NCI-H2107 (cell line): ENCODE measurements at regions not wholly inside any gene's neighbourhood (a gene's known extent, or its start where the extent isn't known, plus 50 kb on each side); places are given as distances from the start of the nearest gene placed in this dataset.

Experiments used
- DNase-seq: peaks from one replicate; lab custom pipeline; 2025; lab: John Stamatoyannopoulos, UW

DNA sequence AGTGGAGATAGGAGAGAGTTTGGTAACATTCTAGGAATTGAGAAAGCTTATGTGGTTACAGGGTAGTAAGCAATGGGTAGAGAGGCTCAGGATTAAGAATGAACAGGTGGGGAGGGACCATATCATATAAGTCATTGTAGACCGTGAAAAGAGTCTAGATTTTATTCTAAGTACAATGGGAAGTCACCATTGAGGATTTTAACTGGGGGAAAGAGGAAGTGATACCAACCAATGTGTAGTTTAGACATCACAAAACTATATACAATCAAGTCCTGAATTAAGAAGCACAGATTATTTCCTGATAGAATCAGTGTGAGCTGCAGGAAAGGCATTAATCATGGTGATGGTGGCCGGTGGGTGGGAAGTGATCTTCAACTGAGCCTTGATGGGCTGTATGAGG lies 178.3 kb upstream of the ZIC3 start:
- DNase-seq: no peak

DNA sequence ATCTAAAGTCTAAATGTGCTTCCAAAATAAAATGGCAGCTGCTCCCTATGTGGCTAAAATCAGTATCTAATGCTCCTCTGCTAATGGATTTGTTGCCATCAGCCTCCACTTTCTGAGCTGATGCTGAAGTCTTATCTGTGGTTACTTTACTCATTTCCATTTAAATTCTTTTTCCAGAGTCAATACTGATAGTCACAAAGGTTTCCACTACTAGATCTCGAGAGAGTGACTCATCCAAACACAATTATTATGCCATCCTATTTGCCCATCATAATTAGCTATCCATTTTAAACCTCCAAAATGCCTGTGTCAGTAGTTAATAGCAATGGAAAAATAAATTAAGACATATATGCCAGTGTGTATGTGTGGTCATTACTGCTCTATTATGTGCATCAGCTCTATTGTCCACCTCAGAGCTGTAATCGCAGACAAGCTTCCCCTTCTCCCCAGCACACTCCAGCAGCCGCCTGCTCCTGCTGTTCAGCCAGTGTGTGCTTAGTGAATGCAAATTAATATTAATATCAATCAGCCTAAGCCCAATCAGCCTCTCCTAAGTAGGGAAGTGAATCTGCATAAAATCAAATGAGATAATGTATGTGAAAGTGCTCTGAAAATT lies 199.8 kb upstream of the ZIC3 start:
- DNase-seq: no peak

- no peak for DNase-seq
Observed at GRCh38 chrX:137363559-137363958, 202.4 kb upstream of the ZIC3 start.

- no peak for DNase-seq
Observed at GRCh38 chrX:137362583-137362982, 203.3 kb upstream of the ZIC3 start.

GRCh38 chrX:137354851-137355250 lies 211.1 kb upstream of the ZIC3 start:
- DNase-seq: no peak

- DNase-seq: no peak
Observed at GRCh38 chrX:137353404-137353803, 212.5 kb upstream of the ZIC3 start.

DNA sequence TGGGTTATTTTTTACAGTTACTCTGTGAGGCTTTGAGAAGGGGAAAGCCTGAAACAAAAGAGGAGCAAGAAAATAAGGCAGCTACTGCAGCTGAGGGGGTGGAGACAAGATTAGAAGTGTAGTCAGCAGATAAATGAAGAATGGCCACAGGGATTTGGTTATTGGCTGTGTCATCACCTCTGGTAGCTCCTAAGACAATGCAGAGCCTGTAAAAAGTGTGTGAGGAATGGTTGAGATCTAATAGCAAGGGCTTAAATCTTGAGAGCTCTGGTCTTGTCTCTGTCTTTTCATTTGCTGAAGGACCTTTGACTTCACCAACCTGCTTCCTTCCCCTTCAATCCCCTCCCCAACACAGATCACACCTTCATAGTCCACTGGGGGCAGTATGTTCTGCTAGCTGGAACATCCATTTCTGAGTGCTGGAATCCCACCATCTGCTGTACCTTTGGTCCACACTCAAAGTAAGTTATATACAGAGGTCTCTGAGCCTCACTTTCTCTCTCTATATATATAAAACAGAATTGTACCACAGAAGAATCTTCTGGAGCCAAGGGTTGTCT lies 213.7 kb upstream of the ZIC3 start:
- no peak for DNase-seq

DNA sequence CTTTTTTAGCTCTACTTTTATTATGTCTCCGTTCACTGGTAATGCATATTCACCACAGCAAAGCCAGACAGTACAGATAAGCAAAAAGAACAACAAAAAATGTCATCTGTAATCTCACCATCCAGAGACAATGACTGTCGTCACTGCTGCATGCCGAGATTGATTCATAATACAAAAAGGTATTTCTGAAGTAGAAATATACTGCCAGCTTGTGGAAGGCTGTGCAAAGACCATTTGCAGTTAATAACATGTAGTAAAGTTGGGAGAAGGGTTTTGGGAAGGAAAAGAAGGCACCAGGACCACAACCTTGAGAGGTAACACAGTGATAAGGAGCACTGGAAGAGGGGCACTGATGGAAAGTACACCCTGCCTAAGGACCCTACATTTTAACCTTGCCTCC lies 223.0 kb upstream of the ZIC3 start:
- DNase-seq: no peak

- no peak for DNase-seq
Observed at GRCh38 chrX:137313627-137314026, 252.3 kb upstream of the ZIC3 start.

DNA sequence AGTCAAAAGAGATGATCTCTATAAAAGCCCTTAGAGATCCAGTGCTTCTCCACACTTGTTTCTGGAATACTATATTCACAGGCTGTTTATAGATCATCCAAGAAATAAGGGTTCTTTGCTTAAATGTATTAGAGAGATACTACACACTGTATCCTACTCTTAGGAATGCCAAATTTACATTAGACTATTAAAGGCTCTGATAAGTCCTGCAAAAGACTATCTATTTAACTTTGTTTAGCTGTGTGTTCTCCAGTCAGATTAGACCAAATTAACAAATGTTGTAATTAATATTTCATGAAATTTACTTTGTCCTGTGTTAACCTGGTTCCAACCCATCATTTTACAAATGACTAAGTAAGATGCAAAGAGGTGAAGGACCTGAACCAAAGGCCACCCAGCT lies 260.5 kb upstream of the ZIC3 start:
- DNase-seq: no peak

DNA sequence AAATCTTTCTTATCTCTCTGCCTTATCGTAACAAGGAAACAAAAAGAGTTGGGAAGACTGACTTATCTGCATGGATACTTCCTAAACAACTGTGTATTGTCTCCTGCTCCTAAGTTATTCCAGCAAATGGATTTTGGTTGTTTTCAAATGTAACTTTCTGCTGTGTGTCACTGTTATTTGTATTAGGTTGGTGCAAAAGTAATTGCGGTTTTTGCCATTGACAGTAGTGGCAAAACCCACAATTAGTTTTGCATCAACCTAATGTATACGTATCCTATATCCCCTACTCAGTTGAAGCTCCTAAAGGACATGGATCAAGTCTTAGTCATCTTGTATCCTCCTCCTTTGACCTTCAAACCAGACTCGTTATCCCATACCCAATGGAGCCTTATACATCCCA lies 263.4 kb upstream of the GPR101 start:
- no peak for DNase-seq

GRCh38 chrX:137290011-137290410 lies 256.2 kb upstream of the GPR101 start:
- no peak for DNase-seq

- DNase-seq: no peak
Observed at GRCh38 chrX:137287191-137287590, 253.4 kb upstream of the GPR101 start.

DNA sequence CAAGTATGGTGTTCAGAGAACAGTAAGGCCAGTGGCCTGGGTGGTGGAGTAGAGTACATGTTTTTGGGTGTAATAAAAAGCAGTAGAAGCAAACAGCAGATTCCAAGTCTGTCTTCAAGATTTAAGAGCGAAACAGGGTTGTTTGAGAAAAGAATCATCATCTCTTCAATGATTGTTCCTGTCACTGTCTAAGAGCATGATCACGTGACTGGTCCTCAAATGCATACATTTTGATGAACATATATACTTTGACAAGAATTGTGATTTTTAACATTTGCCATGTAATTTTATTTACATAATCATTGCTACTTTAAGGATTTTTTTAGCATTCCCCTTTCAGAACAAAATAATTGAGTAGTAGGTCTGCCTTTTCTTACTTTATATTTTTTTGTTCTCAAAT lies 252.6 kb upstream of the GPR101 start:
- no peak for DNase-seq

- no peak for DNase-seq
Observed at GRCh38 chrX:137278825-137279224, 245.0 kb upstream of the GPR101 start.

DNA sequence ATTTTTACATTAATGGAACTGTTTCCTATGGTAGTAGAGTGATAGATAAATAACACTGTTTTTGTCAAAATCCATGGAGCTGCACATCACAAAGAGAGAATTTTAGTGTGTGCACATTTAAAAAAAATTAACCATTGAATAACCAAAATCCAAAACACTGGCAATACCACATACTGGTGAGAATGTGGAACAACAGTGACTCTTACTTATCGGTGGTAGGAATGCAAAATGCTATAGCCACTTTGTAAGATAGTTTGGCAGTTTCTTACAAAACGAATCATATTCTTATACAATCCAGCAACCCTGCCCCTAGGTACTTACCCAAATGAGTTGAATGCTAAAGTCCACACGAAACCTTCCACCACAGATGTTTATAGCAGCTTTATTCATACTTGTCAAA lies 229.6 kb upstream of the GPR101 start:
- DNase-seq: no peak

DNA sequence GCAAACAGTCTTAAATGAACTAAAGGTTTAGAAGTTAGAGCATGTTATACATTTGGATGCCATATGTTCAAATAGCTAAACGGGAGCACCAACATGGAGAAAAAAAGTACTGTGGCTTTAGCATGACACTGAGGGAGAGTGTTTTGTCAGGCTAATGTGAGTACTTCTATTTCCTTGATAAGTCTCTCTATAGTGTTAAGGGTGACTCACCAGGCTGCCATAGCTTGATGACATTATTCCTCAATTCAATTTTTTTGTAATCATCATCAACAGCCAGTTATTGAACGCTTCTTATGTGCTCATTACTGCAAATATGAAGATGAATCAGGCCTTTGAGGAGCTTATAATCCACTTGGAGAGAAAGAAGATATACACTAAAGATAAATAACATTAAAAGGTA lies 211.4 kb upstream of the GPR101 start:
- DNase-seq: no peak

- DNase-seq: no peak
Observed at GRCh38 chrX:137236837-137237236, 203.0 kb upstream of the GPR101 start.

DNA sequence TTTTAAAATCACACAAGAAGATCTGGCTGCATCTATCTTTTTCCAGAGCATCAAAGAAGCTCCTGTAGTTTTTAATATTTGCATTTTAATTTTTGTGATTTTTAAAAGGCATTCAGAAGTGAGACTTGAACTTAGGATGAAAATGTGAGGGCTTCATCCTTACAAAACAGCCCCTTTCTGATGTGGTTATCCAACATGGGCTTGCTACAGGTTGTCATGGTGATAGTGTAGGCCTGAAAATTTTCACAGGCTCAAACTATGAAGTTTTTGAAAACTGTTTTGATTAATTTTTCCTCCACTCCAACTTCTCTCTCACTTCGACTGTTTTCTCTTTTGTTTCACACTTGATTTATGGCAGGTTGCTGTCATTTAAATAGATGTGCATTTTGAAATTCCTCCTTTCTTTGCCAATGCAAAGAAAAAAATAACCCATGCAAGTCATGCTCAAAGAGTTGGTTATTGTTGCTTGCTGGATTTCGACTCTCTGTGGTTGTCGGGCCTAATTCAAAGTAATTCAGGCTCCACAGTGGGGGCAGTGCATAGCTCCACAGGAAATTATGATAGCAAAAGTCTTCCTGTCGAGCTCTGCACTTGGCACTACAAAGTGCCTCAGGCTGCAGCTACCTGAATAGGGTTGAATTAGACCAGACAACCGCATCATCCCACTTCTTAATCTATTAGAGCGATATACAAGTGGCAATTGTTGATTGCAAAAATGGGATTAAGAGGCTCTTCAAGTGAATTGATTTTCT lies 201.0 kb upstream of the GPR101 start:
- DNase-seq: no peak

DNA sequence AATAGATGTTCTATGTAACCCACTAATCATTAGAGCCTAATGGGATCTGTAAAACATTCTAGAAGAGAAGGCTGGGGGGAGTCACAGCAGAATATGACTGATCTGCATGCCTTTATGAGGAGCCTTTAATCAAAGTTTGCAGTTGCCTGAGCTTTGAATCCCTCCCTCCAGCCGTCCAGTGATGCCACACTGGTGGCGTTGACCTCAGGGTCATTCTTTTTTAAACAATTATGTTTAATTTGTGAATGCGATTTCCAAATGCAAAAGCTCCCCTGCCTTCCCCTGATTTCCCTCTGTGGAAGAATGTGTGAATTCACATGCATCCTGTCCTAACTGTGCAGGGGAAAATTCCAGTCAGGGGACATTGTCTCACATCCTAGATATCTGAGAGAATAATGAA lies 199.7 kb upstream of the GPR101 start:
- no peak for DNase-seq

- no peak for DNase-seq
Observed at GRCh38 chrX:137227151-137227550, 193.4 kb upstream of the GPR101 start.

- no peak for DNase-seq
Observed at GRCh38 chrX:137215467-137215866, 181.7 kb upstream of the GPR101 start.

GRCh38 chrX:137212078-137212632 lies 178.4 kb upstream of the GPR101 start:
- DNase-seq: no peak
